DMS114 treated with DMSO at 0.1 percent for 48 hours (cell line): ENCODE measurements at regions not wholly inside any gene's neighbourhood (a gene's known extent, or its start where the extent isn't known, plus 50 kb on each side); places are given as distances from the start of the nearest gene placed in this dataset.
"Not testable (repeated sequence)": the region's sequence is repeated elsewhere in the genome, so short reads cannot be mapped to it uniquely, and the experiment has no call there.

ENCODE experiments used
- DNase-seq: peaks from one replicate; lab custom pipeline; 2025; ENCODE audit not compliant: unreplicated experiment; lab: John Stamatoyannopoulos, UW

GRCh38 chr18:66440433-66440832, 163.5 kb downstream of the CDH19 start:
- DNase-seq, result no peak

GRCh38 chr18:66439670-66440069, 164.2 kb downstream of the CDH19 start:
- no peak for DNase-seq

DNA sequence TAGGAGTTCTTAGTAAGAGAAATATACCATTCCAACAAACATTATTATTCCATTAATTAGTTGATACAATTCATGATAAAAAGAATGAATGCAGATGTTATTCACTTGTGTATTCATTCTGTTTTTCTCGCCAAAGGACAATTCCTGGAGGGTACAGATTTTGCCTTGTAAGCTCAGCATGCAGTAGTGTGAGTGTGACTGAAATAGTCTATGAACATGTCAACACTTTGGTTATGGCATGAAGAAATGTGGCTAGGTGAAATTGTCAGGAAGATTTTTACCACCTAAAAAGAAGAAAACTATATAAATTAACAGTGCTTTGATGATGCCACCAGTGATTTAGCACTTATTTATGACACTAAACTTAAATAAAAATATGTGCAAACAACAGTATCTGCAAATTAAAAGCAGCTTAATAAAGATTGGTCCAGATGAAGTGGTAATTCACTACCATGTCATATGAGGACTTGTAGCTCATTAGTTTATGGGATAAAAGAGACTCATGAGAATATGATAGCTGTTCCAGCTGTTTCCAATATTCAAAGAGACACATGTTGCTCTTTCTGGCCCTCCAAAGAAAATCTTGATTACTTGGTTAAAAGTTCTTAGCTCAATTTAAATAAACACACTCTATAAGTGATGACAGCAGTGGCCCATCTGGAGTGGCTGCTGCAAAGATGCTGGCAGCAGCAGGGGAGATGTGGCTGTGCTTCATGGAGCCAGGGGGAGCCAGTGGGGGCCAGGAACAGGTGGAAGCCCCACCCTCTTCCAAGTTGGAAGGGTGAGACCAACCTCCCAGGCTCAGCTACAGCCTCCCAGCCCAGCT, 165.0 kb downstream of the CDH19 start:
- no peak for DNase-seq

DNA sequence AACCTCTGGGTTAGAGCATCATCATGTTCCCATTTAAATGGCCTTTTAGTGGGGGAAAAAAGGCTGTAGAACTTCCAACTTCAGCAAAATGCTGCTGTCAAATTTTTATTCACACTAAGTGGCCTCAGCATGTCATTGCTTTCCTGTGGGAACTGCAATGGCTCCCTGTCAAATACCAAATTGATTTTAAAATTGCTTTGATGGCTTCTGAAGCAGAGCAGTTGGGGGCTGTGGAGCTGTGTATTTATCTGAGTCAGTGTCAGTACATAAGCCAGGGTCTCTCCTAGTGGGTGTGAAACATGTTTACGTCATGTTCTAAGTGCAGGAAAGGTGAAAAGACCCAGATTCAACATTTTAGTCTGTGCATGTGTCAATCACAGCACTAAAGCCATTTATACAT, 171.3 kb downstream of the CDH19 start:
- no peak for DNase-seq

GRCh38 chr18:66428795-66429194, 175.1 kb downstream of the CDH19 start:
- no peak for DNase-seq

DNA sequence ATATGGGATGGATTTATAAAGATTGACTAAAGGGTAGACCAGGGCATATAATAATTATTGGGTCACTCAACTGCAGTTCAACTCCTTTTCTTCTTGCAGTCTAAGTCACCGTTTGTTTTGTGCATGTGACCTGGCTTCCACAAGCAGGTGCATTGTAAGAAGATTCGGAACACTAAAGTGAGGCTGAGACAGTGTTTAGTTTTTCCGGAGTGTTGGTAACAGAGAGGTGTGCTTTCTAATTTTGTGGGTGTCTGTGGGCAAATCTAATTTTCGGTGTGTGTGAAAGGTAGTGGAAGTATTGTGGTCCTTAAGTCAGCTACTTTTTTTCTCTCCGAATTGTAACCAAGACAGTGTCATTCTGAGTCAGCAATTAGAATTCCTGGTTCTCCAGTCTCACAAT, 184.5 kb downstream of the CDH19 start:
- DNase-seq, result no peak

DNA sequence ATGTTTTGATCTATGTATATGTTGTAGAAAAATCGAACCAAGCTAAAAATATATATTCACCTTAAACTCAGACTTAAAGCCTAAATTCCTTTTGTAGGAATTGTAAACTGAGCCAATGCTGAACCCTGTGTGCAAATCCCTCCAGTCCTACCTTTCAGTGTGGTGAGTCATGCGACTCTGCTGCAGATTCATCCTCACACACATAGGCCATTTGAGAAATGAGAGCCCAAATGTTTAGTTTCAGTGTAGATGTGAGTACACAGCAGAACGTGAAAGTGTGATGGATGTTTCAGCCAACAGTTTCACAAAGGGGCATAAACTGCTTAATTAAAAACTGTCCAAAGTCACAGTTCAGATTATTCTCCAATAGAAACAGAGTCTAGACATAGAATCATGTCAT, 193.2 kb downstream of the CDH19 start:
- DNase-seq, result no peak

DNA sequence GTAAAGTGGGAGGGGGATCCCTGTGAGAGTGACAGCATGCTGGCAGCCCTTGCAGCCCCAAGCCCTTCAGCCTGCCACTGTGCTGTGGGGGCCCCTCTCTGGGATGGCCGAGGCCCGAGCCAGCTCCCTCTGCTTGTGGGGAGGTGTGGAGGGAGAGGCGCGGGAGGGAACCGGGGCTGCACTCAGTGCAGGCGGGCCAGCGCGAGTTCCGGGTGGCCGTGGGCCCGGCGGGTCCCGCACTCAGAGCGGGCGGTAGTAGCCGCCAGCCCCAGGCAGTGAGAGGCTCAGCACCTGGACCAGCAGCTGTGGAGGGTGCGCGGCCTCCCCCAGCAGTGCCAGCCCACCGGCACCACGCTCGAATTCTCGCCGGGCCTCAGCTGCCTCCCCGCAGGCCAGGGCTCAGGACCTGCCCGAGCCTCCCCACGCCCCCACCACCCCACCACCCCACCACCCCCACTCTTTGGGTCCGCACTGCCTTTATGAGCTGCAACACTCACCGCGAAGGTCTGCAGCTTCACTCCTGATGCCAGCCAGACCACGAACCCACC, 208.1 kb downstream of the CDH19 start:
- no peak for DNase-seq

- DNase-seq, result no peak
These were observed 210.4 kb downstream of the CDH19 start for GRCh38 chr18:66393463-66393862.

DNA sequence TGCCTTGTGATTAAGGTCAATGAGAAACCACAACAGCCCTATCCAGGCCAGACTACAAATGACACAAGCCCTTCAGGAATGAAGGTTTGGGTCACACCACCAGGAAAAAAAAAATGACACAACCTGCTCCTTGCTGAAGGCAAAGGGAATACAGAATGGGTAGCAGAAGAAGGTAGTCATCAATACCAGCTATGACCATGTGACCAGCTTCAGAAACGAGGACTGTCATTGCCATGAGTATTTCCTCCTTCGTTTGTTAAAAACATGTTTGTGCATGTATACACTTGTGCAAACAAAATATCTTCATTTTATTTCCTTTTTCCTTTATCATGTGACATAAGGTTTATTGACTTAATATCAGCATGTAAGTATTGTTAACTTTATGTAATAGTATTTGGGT, 226.6 kb downstream of the CDH19 start:
- DNase-seq, result no peak

DNA sequence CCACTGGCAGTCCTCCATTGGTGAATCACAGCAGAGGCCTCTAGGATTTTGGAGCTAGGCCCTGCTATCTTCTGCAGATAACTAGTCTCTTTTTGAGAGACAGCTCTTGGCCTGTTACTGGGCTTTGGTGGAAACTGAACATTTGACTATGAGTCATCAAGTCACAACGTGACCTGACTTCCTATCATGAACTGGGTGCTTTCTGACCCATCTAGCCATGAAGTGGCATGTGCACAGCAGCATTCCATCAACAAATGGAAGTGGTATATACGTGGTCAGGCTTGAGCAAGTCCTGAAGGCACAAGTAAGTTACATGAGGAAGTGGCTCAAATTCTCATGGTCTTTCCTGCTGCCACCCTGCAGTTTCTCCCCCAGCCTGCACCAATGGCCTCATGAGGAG, 228.5 kb downstream of the CDH19 start:
- DNase-seq, result not testable (repeated sequence)

DNA sequence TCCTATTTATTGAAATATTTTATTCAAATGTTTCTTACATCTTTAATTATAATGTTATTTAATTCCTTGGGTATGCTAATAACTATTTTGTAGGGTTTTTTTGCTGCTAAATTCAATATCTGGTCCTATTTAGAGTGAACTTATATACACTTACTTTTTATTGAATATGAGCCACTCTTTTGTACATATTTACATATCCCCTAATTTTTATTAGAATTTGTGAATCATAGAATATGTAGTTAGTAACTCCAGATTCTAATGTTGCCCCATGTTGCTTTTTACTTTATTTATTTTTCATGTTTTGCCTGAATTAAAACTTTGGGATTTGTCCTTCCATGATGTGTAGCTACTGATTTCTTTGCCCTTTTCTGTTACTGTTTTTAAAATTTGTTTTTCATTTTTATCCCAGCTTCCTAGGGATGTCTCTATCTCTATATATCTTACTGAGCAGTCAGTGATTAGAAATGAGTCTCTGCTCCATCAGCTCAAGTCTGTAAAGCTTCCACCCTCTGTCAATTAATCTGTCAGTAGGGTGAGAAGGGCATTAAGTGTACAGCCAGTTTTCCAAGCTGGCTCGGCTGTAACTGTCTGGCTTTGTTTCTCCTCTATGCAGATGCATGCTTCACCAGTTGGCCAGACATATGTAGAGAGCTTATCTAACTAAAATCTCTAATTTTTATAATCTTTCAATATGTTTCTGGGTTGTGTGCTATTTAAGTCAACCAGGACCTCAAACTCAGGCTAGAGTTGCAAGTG, 256.9 kb downstream of the CDH19 start:
- DNase-seq, result no peak

DNA sequence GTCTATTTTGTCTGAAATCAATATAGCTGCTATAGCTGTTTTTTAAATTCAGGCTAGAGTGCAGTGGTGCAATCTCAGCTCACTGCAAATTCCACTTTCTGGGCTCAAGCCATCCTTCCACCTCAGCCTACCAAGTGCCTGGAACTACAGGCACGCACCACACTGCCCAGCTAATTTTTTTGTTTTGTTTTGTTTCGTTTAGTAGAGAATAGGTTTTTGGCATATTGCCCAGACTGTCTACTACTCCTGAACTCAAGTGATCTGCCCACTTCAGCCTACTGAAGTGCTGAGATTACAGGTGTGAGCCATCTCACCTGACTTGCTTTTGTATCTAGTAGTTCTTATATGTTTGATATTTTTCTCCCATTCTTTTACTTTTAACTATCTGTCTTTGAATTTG, 259.7 kb downstream of the CDH19 start:
- DNase-seq, result no peak

DNA sequence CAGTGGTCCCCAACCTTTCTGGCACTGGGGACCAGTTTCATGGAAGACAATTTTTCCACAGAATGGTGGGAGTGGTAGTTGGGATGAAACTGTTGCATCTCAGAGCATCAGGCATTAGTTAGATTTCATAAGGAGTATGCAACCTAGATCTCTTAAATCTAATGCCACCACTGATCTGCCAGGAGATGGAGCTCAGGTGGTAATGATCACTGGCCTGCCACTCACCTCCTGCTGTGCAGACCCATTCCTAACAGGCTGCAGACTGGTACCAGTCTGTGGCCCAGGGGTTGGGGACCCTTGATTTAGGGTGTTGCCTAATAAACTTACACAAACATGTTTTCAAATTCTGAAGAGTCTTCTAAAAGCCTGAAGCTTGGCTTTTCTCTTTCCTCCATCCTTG, 261.3 kb downstream of the CDH19 start:
- DNase-seq, result no peak

DNA sequence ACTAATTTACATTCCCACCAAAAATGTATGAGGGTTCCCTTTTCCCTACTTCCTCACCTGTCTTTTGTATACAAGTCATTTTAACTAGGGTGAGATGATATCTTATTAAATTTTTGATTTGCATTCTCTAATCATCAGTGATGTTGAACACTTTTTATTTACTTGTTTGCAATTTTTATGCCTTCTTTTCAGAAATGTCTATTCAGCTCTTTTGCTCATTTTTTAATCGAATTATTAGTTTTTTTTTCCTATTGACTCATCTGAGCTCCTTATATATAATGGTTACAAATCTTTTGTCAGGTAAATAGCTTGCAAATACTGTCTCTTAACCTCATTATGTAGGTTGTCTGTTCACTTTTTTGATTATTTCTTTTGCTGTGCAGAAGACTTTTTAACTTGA, 269.4 kb downstream of the CDH19 start:
- no peak for DNase-seq

DNA sequence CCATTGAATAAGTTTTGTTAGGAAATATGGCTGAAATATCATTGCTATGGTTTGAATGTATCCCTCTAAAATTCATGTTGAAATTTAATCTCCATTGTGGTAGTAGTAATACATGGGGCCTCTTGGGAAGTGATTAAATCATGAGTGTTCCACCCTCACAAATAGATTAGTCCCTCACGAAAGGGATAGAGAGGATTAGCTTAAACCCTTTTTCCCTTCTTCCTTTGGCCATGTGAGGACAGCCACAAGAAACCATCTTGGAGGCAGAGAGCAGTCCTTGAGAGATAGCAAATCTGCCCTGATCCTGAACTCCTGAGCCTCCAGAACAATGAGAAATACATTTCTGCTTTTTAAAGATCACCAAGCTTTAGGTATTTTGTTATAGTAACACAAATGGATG, 274.2 kb downstream of the CDH19 start:
- DNase-seq, result no peak

GRCh38 chr18:66328296-66328878, 275.5 kb downstream of the CDH19 start:
- DNase-seq, result no peak

GRCh38 chr18:66325251-66325650, 278.6 kb downstream of the CDH19 start:
- no peak for DNase-seq

- DNase-seq, result no peak
These were observed 279.3 kb downstream of the CDH19 start for GRCh38 chr18:66324616-66325015.

- no peak for DNase-seq
These were observed 286.4 kb downstream of the CDH19 start for GRCh38 chr18:66317243-66318090.

DNA sequence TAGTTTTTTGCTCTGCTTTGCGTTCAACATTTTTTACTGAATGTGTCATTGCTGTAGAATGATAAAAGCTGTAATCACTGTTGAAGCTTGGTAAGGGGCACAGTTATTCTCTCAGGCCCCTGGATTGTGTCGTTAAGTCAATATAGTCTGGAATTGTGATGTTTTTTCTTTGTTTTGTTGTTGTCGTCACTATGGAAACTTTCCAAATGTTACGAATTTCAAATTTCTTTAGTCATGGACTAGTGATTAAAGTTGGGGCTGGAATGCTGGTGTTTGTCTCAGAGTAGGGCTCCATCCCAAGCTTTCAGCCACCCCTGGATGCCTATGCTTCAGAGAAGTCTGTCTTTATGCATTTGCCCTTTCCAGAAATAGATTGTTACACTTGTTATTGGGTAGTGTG, 287.2 kb downstream of the CDH19 start:
- no peak for DNase-seq
